HEK293 (cell line): ENCODE measurements at regions not wholly inside any gene's neighbourhood (a gene's known extent, or its start where the extent isn't known, plus 50 kb on each side); places are given as distances from the start of the nearest gene placed in this dataset.

ENCODE experiments used
- KLF16 ChIP-seq: fragments of 450-650 bp; formaldehyde crosslinking; IDR thresholded peaks from 2 replicates; pipeline ENCODE4 v1.5.1; 2017; ENCODE audit warnings: missing biosample characterization, missing genetic modification characterization
- KLF8 ChIP-seq: fragments of 450-650 bp; formaldehyde crosslinking; IDR thresholded peaks from 2 replicates; pipeline ENCODE4 v1.5.1; 2016; ENCODE audit warnings: missing biosample characterization, missing genetic modification characterization
- ZBTB8A ChIP-seq: fragments of 450-650 bp; formaldehyde crosslinking; IDR thresholded peaks from 2 replicates; pipeline ENCODE4 v1.5.1; 2016; ENCODE audit warnings: missing biosample characterization, missing genetic modification characterization
- ZNF211 ChIP-seq: fragments of 450-650 bp; formaldehyde crosslinking; IDR thresholded peaks from 2 replicates; pipeline ENCODE4 v1.5.1; 2016; ENCODE audit warnings: low read depth, missing biosample characterization, missing genetic modification characterization
- ZNF670 ChIP-seq: fragments of 450-650 bp; formaldehyde crosslinking; IDR thresholded peaks from 2 replicates; pipeline ENCODE4 v1.5.1; 2016; ENCODE audit warnings: missing biosample characterization, missing genetic modification characterization, low read depth
- TF ChIP-seq, protein P1 (sequence below): fragments of 450-650 bp; formaldehyde crosslinking; IDR thresholded peaks from 2 replicates; pipeline ENCODE4 v1.5.1; 2016; ENCODE audit warnings: missing biosample characterization, missing genetic modification characterization
- TF ChIP-seq, protein P2 (sequence below): fragments of 450-650 bp; formaldehyde crosslinking; IDR thresholded peaks from 2 replicates; pipeline ENCODE4 v1.5.1; 2016; ENCODE audit warnings: missing biosample characterization, missing genetic modification characterization
- TF ChIP-seq, protein P3 (sequence below): fragments of 450-650 bp; formaldehyde crosslinking; IDR thresholded peaks from 2 replicates; pipeline ENCODE4 v1.5.1; 2016; ENCODE audit warnings: missing biosample characterization, missing genetic modification characterization
- TF ChIP-seq, protein P4 (sequence below): fragments of 450-650 bp; formaldehyde crosslinking; IDR thresholded peaks from 2 replicates; pipeline ENCODE4 v1.5.1; 2016; ENCODE audit warnings: missing biosample characterization, missing genetic modification characterization

DNA sequence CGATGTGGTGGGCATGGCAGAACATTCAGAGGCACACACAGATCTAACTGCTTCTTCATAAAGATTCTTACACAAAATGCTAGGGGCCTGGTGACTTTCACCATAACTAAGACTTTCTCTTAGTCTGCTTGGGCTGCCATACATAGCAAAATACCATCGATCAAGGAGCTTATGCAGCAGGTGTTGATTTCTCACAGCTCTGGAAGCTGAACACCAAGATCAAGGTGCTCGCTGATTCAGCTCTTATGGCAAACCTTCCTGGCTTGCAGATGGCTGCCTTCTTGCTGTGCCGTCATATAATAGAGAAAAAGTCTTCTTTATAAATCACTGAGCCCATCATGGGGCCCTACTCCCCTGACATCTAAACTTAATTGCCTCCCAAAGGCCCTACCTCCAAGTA is 487.3 kb downstream of the AJAP1 start:
- TF ChIP-seq KLF16 = no peak
- no peak for TF ChIP-seq ZNF670 (tag by site-specific recombination)
- TF ChIP-seq KLF8 (tag by site-specific recombination) = no peak
- TF ChIP-seq, protein P1, sequence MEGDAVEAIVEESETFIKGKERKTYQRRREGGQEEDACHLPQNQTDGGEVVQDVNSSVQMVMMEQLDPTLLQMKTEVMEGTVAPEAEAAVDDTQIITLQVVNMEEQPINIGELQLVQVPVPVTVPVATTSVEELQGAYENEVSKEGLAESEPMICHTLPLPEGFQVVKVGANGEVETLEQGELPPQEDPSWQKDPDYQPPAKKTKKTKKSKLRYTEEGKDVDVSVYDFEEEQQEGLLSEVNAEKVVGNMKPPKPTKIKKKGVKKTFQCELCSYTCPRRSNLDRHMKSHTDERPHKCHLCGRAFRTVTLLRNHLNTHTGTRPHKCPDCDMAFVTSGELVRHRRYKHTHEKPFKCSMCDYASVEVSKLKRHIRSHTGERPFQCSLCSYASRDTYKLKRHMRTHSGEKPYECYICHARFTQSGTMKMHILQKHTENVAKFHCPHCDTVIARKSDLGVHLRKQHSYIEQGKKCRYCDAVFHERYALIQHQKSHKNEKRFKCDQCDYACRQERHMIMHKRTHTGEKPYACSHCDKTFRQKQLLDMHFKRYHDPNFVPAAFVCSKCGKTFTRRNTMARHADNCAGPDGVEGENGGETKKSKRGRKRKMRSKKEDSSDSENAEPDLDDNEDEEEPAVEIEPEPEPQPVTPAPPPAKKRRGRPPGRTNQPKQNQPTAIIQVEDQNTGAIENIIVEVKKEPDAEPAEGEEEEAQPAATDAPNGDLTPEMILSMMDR (tag by site-specific recombination) = no peak
- TF ChIP-seq, protein P2, sequence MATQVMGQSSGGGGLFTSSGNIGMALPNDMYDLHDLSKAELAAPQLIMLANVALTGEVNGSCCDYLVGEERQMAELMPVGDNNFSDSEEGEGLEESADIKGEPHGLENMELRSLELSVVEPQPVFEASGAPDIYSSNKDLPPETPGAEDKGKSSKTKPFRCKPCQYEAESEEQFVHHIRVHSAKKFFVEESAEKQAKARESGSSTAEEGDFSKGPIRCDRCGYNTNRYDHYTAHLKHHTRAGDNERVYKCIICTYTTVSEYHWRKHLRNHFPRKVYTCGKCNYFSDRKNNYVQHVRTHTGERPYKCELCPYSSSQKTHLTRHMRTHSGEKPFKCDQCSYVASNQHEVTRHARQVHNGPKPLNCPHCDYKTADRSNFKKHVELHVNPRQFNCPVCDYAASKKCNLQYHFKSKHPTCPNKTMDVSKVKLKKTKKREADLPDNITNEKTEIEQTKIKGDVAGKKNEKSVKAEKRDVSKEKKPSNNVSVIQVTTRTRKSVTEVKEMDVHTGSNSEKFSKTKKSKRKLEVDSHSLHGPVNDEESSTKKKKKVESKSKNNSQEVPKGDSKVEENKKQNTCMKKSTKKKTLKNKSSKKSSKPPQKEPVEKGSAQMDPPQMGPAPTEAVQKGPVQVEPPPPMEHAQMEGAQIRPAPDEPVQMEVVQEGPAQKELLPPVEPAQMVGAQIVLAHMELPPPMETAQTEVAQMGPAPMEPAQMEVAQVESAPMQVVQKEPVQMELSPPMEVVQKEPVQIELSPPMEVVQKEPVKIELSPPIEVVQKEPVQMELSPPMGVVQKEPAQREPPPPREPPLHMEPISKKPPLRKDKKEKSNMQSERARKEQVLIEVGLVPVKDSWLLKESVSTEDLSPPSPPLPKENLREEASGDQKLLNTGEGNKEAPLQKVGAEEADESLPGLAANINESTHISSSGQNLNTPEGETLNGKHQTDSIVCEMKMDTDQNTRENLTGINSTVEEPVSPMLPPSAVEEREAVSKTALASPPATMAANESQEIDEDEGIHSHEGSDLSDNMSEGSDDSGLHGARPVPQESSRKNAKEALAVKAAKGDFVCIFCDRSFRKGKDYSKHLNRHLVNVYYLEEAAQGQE (tag by site-specific recombination) = no peak
- TF ChIP-seq, protein P3, sequence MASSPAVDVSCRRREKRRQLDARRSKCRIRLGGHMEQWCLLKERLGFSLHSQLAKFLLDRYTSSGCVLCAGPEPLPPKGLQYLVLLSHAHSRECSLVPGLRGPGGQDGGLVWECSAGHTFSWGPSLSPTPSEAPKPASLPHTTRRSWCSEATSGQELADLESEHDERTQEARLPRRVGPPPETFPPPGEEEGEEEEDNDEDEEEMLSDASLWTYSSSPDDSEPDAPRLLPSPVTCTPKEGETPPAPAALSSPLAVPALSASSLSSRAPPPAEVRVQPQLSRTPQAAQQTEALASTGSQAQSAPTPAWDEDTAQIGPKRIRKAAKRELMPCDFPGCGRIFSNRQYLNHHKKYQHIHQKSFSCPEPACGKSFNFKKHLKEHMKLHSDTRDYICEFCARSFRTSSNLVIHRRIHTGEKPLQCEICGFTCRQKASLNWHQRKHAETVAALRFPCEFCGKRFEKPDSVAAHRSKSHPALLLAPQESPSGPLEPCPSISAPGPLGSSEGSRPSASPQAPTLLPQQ (tag by site-specific recombination) = no peak
- TF ChIP-seq, protein P4, sequence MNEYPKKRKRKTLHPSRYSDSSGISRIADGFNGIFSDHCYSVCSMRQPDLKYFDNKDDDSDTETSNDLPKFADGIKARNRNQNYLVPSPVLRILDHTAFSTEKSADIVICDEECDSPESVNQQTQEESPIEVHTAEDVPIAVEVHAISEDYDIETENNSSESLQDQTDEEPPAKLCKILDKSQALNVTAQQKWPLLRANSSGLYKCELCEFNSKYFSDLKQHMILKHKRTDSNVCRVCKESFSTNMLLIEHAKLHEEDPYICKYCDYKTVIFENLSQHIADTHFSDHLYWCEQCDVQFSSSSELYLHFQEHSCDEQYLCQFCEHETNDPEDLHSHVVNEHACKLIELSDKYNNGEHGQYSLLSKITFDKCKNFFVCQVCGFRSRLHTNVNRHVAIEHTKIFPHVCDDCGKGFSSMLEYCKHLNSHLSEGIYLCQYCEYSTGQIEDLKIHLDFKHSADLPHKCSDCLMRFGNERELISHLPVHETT = no peak
- TF ChIP-seq ZBTB8A (tag by site-specific recombination) = no peak
- TF ChIP-seq ZNF211 (tag by site-specific recombination) = no peak
